WI38 (cell line): ENCODE measurements at regions not wholly inside any gene's neighbourhood (a gene's known extent, or its start where the extent isn't known, plus 50 kb on each side); places are given as distances from the start of the nearest gene placed in this dataset.

ENCODE experiments used
- H3K4me3 ChIP-seq: 2 replicates; pipeline ENCODE4 v1.5.1; 2011; ENCODE audit warnings: low read depth, mild to moderate bottlenecking, control low read depth, low read length
- CTCF ChIP-seq: IDR thresholded peaks from 2 replicates; pipeline ENCODE4 v1.5.1; 2012; ENCODE audit warnings: low read depth, mild to moderate bottlenecking, control low read depth, low read length

GRCh38 chr5:36450229-36451014 lies 148.7 kb upstream of the RANBP3L start:
- no peak overlapping the region for H3K4me3 ChIP-seq
- no peak for TF ChIP-seq CTCF

GRCh38 chr5:36452424-36453006 lies 150.8 kb upstream of the RANBP3L start:
- no peak for TF ChIP-seq CTCF
- no peak overlapping the region for H3K4me3 ChIP-seq

GRCh38 chr5:36457511-36458270 lies 148.7 kb upstream of the SLC1A3 start:
- no peak for TF ChIP-seq CTCF
- no peak overlapping the region for H3K4me3 ChIP-seq

- TF ChIP-seq CTCF: no peak
Measured at GRCh38 chr5:36458746-36459145, 147.7 kb upstream of the SLC1A3 start.

GRCh38 chr5:36459176-36460135 lies 146.9 kb upstream of the SLC1A3 start:
- no peak overlapping the region for H3K4me3 ChIP-seq

More at GRCh38 chr5:36458746-36459145, 147.7 kb upstream of the SLC1A3 start:
- H3K4me3 ChIP-seq: no peak overlapping the region

More at GRCh38 chr5:36459176-36460135, 146.9 kb upstream of the SLC1A3 start:
- no peak for TF ChIP-seq CTCF
